Calu3 (cell line): ENCODE measurements at regions not wholly inside any gene's neighbourhood (a gene's known extent, or its start where the extent isn't known, plus 50 kb on each side); places are given as distances from the start of the nearest gene placed in this dataset.

Source experiments
- BruUV-seq: library from RNA; stranded (reverse); fragments of 400-500 nt; replicated peaks from 2 replicates; lab custom pipeline; 2021; lab: Mats Ljungman, UMichigan
- CTCF ChIA-PET: fragments of 300-600 bp; sonication (Branson Sonifier 250); formaldehyde crosslinking; loops from one replicate; lab custom pipeline; 2022; ENCODE audit warnings: antibody characterized with exemption; lab: Charles Lee
- DNase-seq: peaks from one replicate; pipeline ENCODE4 v3.0.0; 2022
- H3K27ac Mint-ChIP-seq: one replicate; pipeline ENCODE4 v1.8.0; 2022; ENCODE audit warnings: mixed read lengths; ENCODE audit not compliant: unreplicated experiment
- H3K27me3 Mint-ChIP-seq: one replicate; pipeline ENCODE4 v1.8.0; 2022; ENCODE audit warnings: mixed read lengths; ENCODE audit not compliant: unreplicated experiment
- H3K36me3 Mint-ChIP-seq: one replicate; pipeline ENCODE4 v1.8.0; 2022; ENCODE audit warnings: mild to moderate bottlenecking, moderate library complexity, mixed read lengths; ENCODE audit not compliant: insufficient read depth, unreplicated experiment
- H3K4me1 Mint-ChIP-seq: one replicate; pipeline ENCODE4 v1.8.0; 2022; ENCODE audit warnings: mild to moderate bottlenecking, low read depth, mixed read lengths; ENCODE audit not compliant: unreplicated experiment
- H3K4me3 Mint-ChIP-seq: one replicate; pipeline ENCODE4 v1.8.0; 2022; ENCODE audit warnings: mild to moderate bottlenecking, low read depth, moderate library complexity, mixed read lengths; ENCODE audit not compliant: unreplicated experiment
- H3K9me3 Mint-ChIP-seq: one replicate; pipeline ENCODE4 v1.8.0; 2022; ENCODE audit warnings: low read depth, mixed read lengths; ENCODE audit not compliant: unreplicated experiment
- CTCF ChIP-seq: fragments of 200-600 bp; IDR thresholded peaks from one replicate; pipeline ENCODE4 v1.8.0; 2022; ENCODE audit warnings: antibody characterized with exemption; ENCODE audit not compliant: unreplicated experiment
- intact Hi-C: fragments of 100-400 bp; cut with micrococcal nuclease; formaldehyde crosslinking; loops from one replicate; pipeline ENCODE4 v1.10.0; 2022; ENCODE audit not compliant: unreplicated experiment

GRCh38 chr18:41577529-41577928, 377.5 kb upstream of the PIK3C3 start:
- Mint-ChIP-seq H3K9me3 (peaks cover 6% of the 10 kb centered on the region), H3K4me3 (no peak overlapping the region), H3K27me3 (peaks cover 20% of the 10 kb centered on the region), H3K27ac (no peak overlapping the region), H3K4me1 (no peaks in the 10 kb centered on the region), H3K36me3 (no peaks in the 10 kb centered on the region)
- DNase-seq = no peak
- CTCF ChIA-PET = no interaction called here
- intact Hi-C loops = no loop called here
- no TSS peak for BruUV-seq
- no peak for TF ChIP-seq CTCF

- H3K36me3 Mint-ChIP-seq = no peaks in the 10 kb centered on the region
- BruUV-seq = no TSS peak
- H3K27ac Mint-ChIP-seq = no peak overlapping the region
- intact Hi-C loops = no loop called here
- no peaks in the 10 kb centered on the region for H3K4me1 Mint-ChIP-seq
- peaks cover 3% of the 10 kb centered on the region for H3K9me3 Mint-ChIP-seq
- H3K27me3 Mint-ChIP-seq = peaks cover 20% of the 10 kb centered on the region
- DNase-seq = no peak
- CTCF ChIA-PET = no interaction called here
- no peak for TF ChIP-seq CTCF
- H3K4me3 Mint-ChIP-seq = no peak overlapping the region
These were observed 378.4 kb upstream of the PIK3C3 start for GRCh38 chr18:41576643-41577042.

- Mint-ChIP-seq H3K27ac (no peak overlapping the region), H3K9me3 (peaks cover 3% of the 10 kb centered on the region), H3K4me3 (no peak overlapping the region), H3K4me1 (no peaks in the 10 kb centered on the region), H3K27me3 (peaks cover 7% of the 10 kb centered on the region), H3K36me3 (no peaks in the 10 kb centered on the region)
- no peak for DNase-seq
- CTCF ChIA-PET = no interaction called here
- no TSS peak for BruUV-seq
- TF ChIP-seq CTCF = no peak
- intact Hi-C loops = no loop called here
These were observed 385.2 kb upstream of the PIK3C3 start for GRCh38 chr18:41569867-41570266.

- intact Hi-C loops = no loop called here
- Mint-ChIP-seq H3K27ac (no peak overlapping the region), H3K9me3 (peaks cover 5% of the 10 kb centered on the region), H3K27me3 (peaks cover 12% of the 10 kb centered on the region), H3K4me3 (no peak overlapping the region), H3K4me1 (no peaks in the 10 kb centered on the region), H3K36me3 (no peaks in the 10 kb centered on the region)
- CTCF ChIA-PET = no interaction called here
- no TSS peak for BruUV-seq
- no peak for TF ChIP-seq CTCF
- DNase-seq = no peak
These were observed 393.1 kb upstream of the PIK3C3 start for GRCh38 chr18:41561961-41562360.
